ENCODE measurements at regions not wholly inside any gene's neighbourhood (a gene's known extent, or its start where the extent isn't known, plus 50 kb on each side); places are given as distances from the start of the nearest gene placed in this dataset.

DNA sequence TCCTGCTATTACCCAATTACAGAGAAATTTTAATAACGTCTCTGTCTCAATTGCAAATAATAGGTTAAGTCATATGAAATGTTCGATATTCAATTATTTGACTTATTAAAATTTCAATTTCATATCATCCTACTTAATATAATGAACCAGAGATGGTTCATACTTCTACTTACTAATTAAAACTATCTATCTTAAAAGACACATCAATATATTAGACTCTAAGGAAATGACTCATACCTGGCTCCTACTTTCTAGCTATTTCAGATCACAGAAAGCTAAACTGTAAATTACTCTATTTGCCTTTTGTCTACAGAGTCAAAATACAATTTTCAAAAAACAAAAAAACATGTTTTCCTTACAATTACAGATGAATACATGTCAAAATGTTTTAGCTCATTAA lies 99.6 kb downstream of the CAPZA3 start:
- Histone ChIP-seq H3K18ac (ENCODE audit: low read depth, low read length) (no peak overlapping the region), H3K14ac (replicated peaks; ENCODE audit: low read depth, low read length) (no peak overlapping the region), H2AFZ (replicated peaks; ENCODE audit: low read length, poor library complexity) (no peak overlapping the region), H3K9ac (ENCODE audit: low read depth, low read length) (no peak overlapping the region), H2BK120ac (ENCODE audit: low read depth, low read length) (no peak overlapping the region), H3K4me2 (ENCODE audit: low read depth, low read length) (no peak overlapping the region), H4K20me1 (ENCODE audit: insufficient read depth, low read length) (no peaks in the 10 kb centered on the region), H3K4ac (ENCODE audit: low read depth, low read length) (no peak overlapping the region), H3K79me1 (ENCODE audit: low read depth in 1 of 2, low read length in 2 of 2) (no peaks in the 10 kb centered on the region), H3K36me3 (ENCODE audit: control insufficient read depth, insufficient read depth, low read length) (no peaks in the 10 kb centered on the region), H3K4me3 (ENCODE audit: insufficient read depth, low read depth, low read length) (no peak overlapping the region), H3K4me1 (ENCODE audit: control insufficient read depth, insufficient read depth, low read length) (peaks cover 2% of the 10 kb centered on the region; the same call in 1 of the 2 replicates), H4K8ac (ENCODE audit: low read depth in 2 of 2, low read length in 2 of 2) (no peak overlapping the region), H3K9me1 (ENCODE audit: insufficient read depth, low read length) (no peaks in the 10 kb centered on the region), H4K91ac (ENCODE audit: insufficient read depth, low read depth, low read length) (no peak overlapping the region), H3K23ac (ENCODE audit: low read depth, low read length) (no peak overlapping the region), H2BK20ac (ENCODE audit: low read depth, low read length) (no peak overlapping the region), H3K9me3 (ENCODE audit: control insufficient read depth, insufficient read depth, low read length) (no peaks in the 10 kb centered on the region), H2BK15ac (ENCODE audit: low read depth, low read length) (no peak overlapping the region), H2AK5ac (ENCODE audit: low read depth, low read length) (no peak overlapping the region), H2AK9ac (replicated peaks; ENCODE audit: low read depth, low read length, poor library complexity) (no peak overlapping the region), H4K5ac (ENCODE audit: low read depth, low read length) (no peak overlapping the region), H2BK5ac (ENCODE audit: low read depth, low read length, poor library complexity, severe bottlenecking) (no peak overlapping the region), H3K56ac (ENCODE audit: extremely low read depth, insufficient read depth, low read length) (no peak overlapping the region), H3K27ac (ENCODE audit: insufficient read depth, low read length) (no peak overlapping the region), H3K27me3 (ENCODE audit: control insufficient read depth, insufficient read depth, low read length) (no peaks in the 10 kb centered on the region)
- in situ Hi-C loops (cut with MboI; ENCODE audit: low sequenced_read_pairs), result no loop called here
- intact Hi-C loops (cut with micrococcal nuclease), result no loop called here
- no TSS peak for BruUV-seq (replicated peaks)
- no peak for DNase-seq
- no peak for TF ChIP-seq SMC3 (IDR thresholded peaks at IDR 0.05; ENCODE audit: low read depth, low read length)
- dilution Hi-C loops (cut with HindIII; ENCODE audit: low sequenced_read_pairs, unreplicated experiment), result no loop called here
- no CpG with 5 or more reads among the region's 2 CpGs for WGBS, 2 experiments (ENCODE audit: extremely low coverage in 2 of 2, insufficient read length in 1 of 2)
- POLR2A ChIA-PET (ENCODE audit: unreplicated experiment), result no interaction called here
- no peak for ATAC-seq (ENCODE audit: low read depth)
- CTCF ChIA-PET, result no interaction called here

All from IMR-90 (cell line).